ENCODE measurements at regions not wholly inside any gene's neighbourhood (a gene's known extent, or its start where the extent isn't known, plus 50 kb on each side); places are given as distances from the start of the nearest gene placed in this dataset.

GRCh38 chr3:181265750-181266333 lies 276.3 kb upstream of the DNAJC19 start:
- Histone ChIP-seq H3K27me3 (no peaks in the 10 kb centered on the region), H3K36me3 (no peaks in the 10 kb centered on the region), H3K4me1 (no peaks in the 10 kb centered on the region), H3K4me3 (peak overlapping the region in 2 of 3 donors; percentile 26 to 40), H3K9me3 (no peaks in the 10 kb centered on the region), H3K27ac (no peak overlapping the region)
- intact Hi-C loops (cut with DNase I; ENCODE audit: low total_unique reads) = no loop called here
- TF ChIP-seq POLR2A (IDR thresholded peaks at IDR 0.05) = no peak
- TF ChIP-seq POLR2AphosphoS5 (IDR thresholded peaks at IDR 0.05) = no peak
- no peak for TF ChIP-seq CTCF (IDR thresholded peaks at IDR 0.05)
- DNase-seq (ENCODE audit: low spot score in 2 of 2) = no peak

- Histone ChIP-seq H3K4me3 (no peak overlapping the region), H3K9me3 (no peaks in the 10 kb centered on the region)
Observed at GRCh38 chr3:181264486-181264885, 274.9 kb upstream of the DNAJC19 start.

GRCh38 chr3:181253796-181254195 lies 264.3 kb upstream of the DNAJC19 start:
- Histone ChIP-seq H3K4me3 (no peak overlapping the region), H3K27ac (no peak overlapping the region), H3K9me3 (no peaks in the 10 kb centered on the region), H3K27me3 (no peaks in the 10 kb centered on the region), H3K4me1 (no peaks in the 10 kb centered on the region), H3K36me3 (no peaks in the 10 kb centered on the region)
- DNase-seq (ENCODE audit: low spot score in 2 of 2) = no peak
- intact Hi-C loops (cut with DNase I; ENCODE audit: low total_unique reads) = no loop called here
- TF ChIP-seq CTCF (IDR thresholded peaks at IDR 0.05) = no peak
- no peak for TF ChIP-seq POLR2A (IDR thresholded peaks at IDR 0.05)
- no peak for TF ChIP-seq POLR2AphosphoS5 (IDR thresholded peaks at IDR 0.05)

More at GRCh38 chr3:181264486-181264885, 274.9 kb upstream of the DNAJC19 start:
- no peak for DNase-seq (ENCODE audit: low spot score in 2 of 2)
- Histone ChIP-seq H3K4me1 (no peaks in the 10 kb centered on the region), H3K27ac (no peak overlapping the region), H3K27me3 (no peaks in the 10 kb centered on the region), H3K36me3 (no peaks in the 10 kb centered on the region)
- intact Hi-C loops (cut with DNase I; ENCODE audit: low total_unique reads) = no loop called here
- no peak for TF ChIP-seq POLR2A (IDR thresholded peaks at IDR 0.05)
- TF ChIP-seq POLR2AphosphoS5 (IDR thresholded peaks at IDR 0.05) = no peak
- TF ChIP-seq CTCF (IDR thresholded peaks at IDR 0.05) = no peak

- no peak for DNase-seq (ENCODE audit: low spot score in 2 of 2)
- Histone ChIP-seq H3K4me3 (no peak overlapping the region), H3K9me3 (no peaks in the 10 kb centered on the region), H3K27me3 (no peaks in the 10 kb centered on the region), H3K27ac (no peak overlapping the region), H3K36me3 (no peaks in the 10 kb centered on the region), H3K4me1 (no peaks in the 10 kb centered on the region)
- intact Hi-C loops (cut with DNase I; ENCODE audit: low total_unique reads) = no loop called here
- no peak for TF ChIP-seq POLR2A (IDR thresholded peaks at IDR 0.05)
- no peak for TF ChIP-seq POLR2AphosphoS5 (IDR thresholded peaks at IDR 0.05)
- no peak for TF ChIP-seq CTCF (IDR thresholded peaks at IDR 0.05)
Observed at GRCh38 chr3:181252631-181253030, 263.1 kb upstream of the DNAJC19 start.

- Histone ChIP-seq H3K36me3 (no peaks in the 10 kb centered on the region), H3K27ac (no peak overlapping the region), H3K4me3 (no peak overlapping the region), H3K27me3 (no peaks in the 10 kb centered on the region), H3K9me3 (no peaks in the 10 kb centered on the region), H3K4me1 (no peaks in the 10 kb centered on the region)
- no peak for TF ChIP-seq CTCF (IDR thresholded peaks at IDR 0.05)
- intact Hi-C loops (cut with DNase I; ENCODE audit: low total_unique reads) = no loop called here
- DNase-seq (ENCODE audit: low spot score in 2 of 2) = no peak
Observed at GRCh38 chr3:181250714-181251113, 261.2 kb upstream of the DNAJC19 start.
